Gastroesophageal sphincter (tissue), 4 donors: ENCODE measurements at regions not wholly inside any gene's neighbourhood (a gene's known extent, or its start where the extent isn't known, plus 50 kb on each side); places are given as distances from the start of the nearest gene placed in this dataset.

ENCODE experiments used
- ATAC-seq: fragments of 150-250 bp; one replicate; pipeline ENCODE4 v1.9.1; 2016; ENCODE audit warnings: mild to moderate bottlenecking, moderate library complexity
- H3K27ac ChIP-seq, 4 donors: fragments of 200-600 bp; sonication (generic) in 3 of 4; 1 replicate in 3 of 4; 2 replicates in 1 of 4; pipeline ENCODE4 v1.5.1; 2016 to 2019
- H3K27me3 ChIP-seq: fragments of 200-600 bp; sonication (generic); one replicate; pipeline ENCODE4 v1.5.1; 2019
- H3K36me3 ChIP-seq, 2 donors: fragments of 200-600 bp; sonication (generic); one replicate each; pipeline ENCODE4 v1.5.1; 2019; ENCODE audit warnings: control low read depth in 1 of 2
- H3K4me1 ChIP-seq, 3 donors: fragments of 200-600 bp; sonication (generic); 1 replicate in 2 of 3; 2 replicates in 1 of 3; pipeline ENCODE4 v1.5.1; 2016 to 2019; ENCODE audit warnings: control low read depth in 2 of 3
- H3K4me3 ChIP-seq, 2 donors: fragments of 200-600 bp; sonication (generic); one replicate each; pipeline ENCODE4 v1.5.1; 2019; ENCODE audit warnings: mild to moderate bottlenecking in 1 of 2, moderate library complexity in 1 of 2
- H3K9me3 ChIP-seq, 3 donors: fragments of 200-600 bp; sonication (generic); one replicate each; pipeline ENCODE4 v1.5.1; 2017 to 2019; ENCODE audit warnings: control low read depth in 2 of 3
- CTCF ChIP-seq, 4 experiments: fragments of 200-600 bp in 2 of 4; fragments of 450-650 bp in 2 of 4; sonication (generic) in 1 of 4; IDR thresholded peaks; one replicate each; pipeline ENCODE4 v1.5.1; 2017 to 2019; ENCODE audit warnings: antibody characterized with exemption in 4 of 4, mild to moderate bottlenecking in 2 of 4, moderate library complexity in 2 of 4
- EP300 ChIP-seq: sonication (generic); formaldehyde crosslinking; IDR thresholded peaks from one replicate; pipeline ENCODE4 v1.6.1; 2017; ENCODE audit warnings: antibody characterized with exemption, mild to moderate bottlenecking
- POLR2A ChIP-seq, 2 donors: fragments of 450-650 bp; IDR thresholded peaks; one replicate each; pipeline ENCODE4 v1.6.1; 2017; ENCODE audit warnings: antibody characterized with exemption in 2 of 2, mild to moderate bottlenecking in 2 of 2, moderate library complexity in 1 of 2
- POLR2AphosphoS5 ChIP-seq: sonication (generic); formaldehyde crosslinking; IDR thresholded peaks from one replicate; pipeline ENCODE4 v1.6.1; 2017; ENCODE audit warnings: antibody characterized with exemption
- WGBS, 2 donors: methylation state at CpG; one replicate each; pipeline ENCODE4 v1.1.5; 2018; ENCODE audit warnings: low coverage in 1 of 2; 5-methylcytosine and 5-hydroxymethylcytosine counted together

GRCh38 chr7:109091042-109091441 lies 521.4 kb downstream of the DNAJB9 start:
- Histone ChIP-seq H3K27me3 (no peaks in the 10 kb centered on the region), H3K4me3 (no peak overlapping the region), H3K36me3 (no peaks in the 10 kb centered on the region), H3K27ac (no peak overlapping the region), H3K9me3 (no peaks in the 10 kb centered on the region), H3K4me1 (no peaks in the 10 kb centered on the region)
- TF ChIP-seq CTCF (IDR thresholded peaks at IDR 0.05): no peak
- no peak for TF ChIP-seq POLR2AphosphoS5
- no peak for TF ChIP-seq POLR2A (IDR thresholded peaks at IDR 0.05)
- 82 to 85% methylated on average over 1 of the region's 1 CpG for WGBS, 2 donors
- no peak for ATAC-seq

DNA sequence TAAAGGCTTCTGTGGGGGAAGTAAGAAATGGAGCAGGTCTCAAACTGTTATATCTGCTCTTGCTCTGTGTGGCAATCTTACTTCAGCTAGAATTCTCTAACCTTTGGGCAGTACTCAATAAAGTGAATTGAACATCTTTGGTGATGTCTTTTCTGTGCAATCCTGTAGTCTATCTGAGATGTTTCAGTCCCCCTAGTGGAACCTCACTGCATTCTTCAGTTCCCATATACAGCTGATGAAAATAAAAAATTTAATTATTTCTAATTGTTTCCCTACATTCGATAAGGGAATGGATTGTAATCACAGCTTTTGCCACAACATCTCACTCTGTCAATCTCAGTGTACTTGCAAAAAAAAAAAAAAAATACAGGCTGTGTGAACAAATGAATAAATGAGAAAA lies 522.6 kb downstream of the DNAJB9 start:
- WGBS, 2 donors: 73% methylated on average over 1 of the region's 1 CpG; no CpG with 5 or more reads in 1 of the 2 donors
- no peak for ATAC-seq
- no peaks in the 10 kb centered on the region for H3K9me3 ChIP-seq

DNA sequence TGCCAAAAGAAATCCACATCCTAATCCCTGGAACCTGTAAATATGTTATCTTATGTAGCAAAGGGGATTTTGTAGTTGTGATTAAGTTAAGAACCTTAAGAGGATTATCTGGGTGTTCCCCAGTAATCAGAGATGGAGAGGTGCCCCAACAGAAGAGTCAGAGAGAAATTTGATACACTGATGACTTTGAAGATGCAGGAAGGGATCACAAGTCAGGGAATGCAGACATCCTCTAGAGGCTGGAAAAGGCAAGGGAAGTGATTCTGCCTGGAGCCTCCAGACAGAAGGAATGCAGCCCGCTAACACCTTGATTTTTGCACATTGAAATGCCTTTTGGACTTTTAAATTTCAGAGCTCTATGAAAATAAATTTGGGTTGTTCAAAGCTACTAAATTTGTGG lies 531.7 kb downstream of the DNAJB9 start:
- no peak for ATAC-seq
- no peak overlapping the region for H3K27ac ChIP-seq
- H3K4me3 ChIP-seq: no peak overlapping the region
- 80 to 100% methylated on average over 1 of the region's 1 CpG for WGBS, 2 donors
- no peaks in the 10 kb centered on the region for H3K4me1 ChIP-seq
- H3K27me3 ChIP-seq: no peaks in the 10 kb centered on the region
- no peaks in the 10 kb centered on the region for H3K9me3 ChIP-seq
- H3K36me3 ChIP-seq: no peaks in the 10 kb centered on the region
- TF ChIP-seq EP300 (no peak), CTCF (IDR thresholded peaks at IDR 0.05) (no peak), POLR2AphosphoS5 (no peak), POLR2A (IDR thresholded peaks at IDR 0.05) (no peak)

More for the DNA sequence above, 522.6 kb downstream of the DNAJB9 start:
- Histone ChIP-seq H3K27me3 (no peaks in the 10 kb centered on the region), H3K4me1 (no peaks in the 10 kb centered on the region), H3K4me3 (no peak overlapping the region), H3K27ac (no peak overlapping the region), H3K36me3 (no peaks in the 10 kb centered on the region)
- TF ChIP-seq POLR2A (IDR thresholded peaks at IDR 0.05) (no peak), POLR2AphosphoS5 (no peak), CTCF (IDR thresholded peaks at IDR 0.05) (no peak), EP300 (no peak)

GRCh38 chr7:109109558-109109957 lies 539.9 kb downstream of the DNAJB9 start:
- no peak for ATAC-seq
- Histone ChIP-seq H3K27me3 (no peaks in the 10 kb centered on the region), H3K36me3 (no peaks in the 10 kb centered on the region), H3K4me3 (no peak overlapping the region), H3K4me1 (no peaks in the 10 kb centered on the region), H3K27ac (no peak overlapping the region), H3K9me3 (no peaks in the 10 kb centered on the region)
- WGBS, 2 donors: 16% methylated on average over 1 of the region's 1 CpG; no CpG with 5 or more reads in 1 of the 2 donors
- TF ChIP-seq EP300 (no peak), POLR2AphosphoS5 (peak; percentile 29)

- no peak for ATAC-seq
- Histone ChIP-seq H3K27ac (no peak overlapping the region), H3K4me1 (no peaks in the 10 kb centered on the region), H3K9me3 (no peaks in the 10 kb centered on the region), H3K27me3 (no peaks in the 10 kb centered on the region), H3K36me3 (no peaks in the 10 kb centered on the region), H3K4me3 (no peak overlapping the region)
- TF ChIP-seq POLR2AphosphoS5 (no peak), POLR2A (IDR thresholded peaks at IDR 0.05) (no peak), EP300 (no peak), CTCF (IDR thresholded peaks at IDR 0.05) (no peak)
- WGBS, 2 donors: 80% methylated on average over 1 of the region's 3 CpGs; no CpG with 5 or more reads in 1 of the 2 donors
Observed at GRCh38 chr7:109111086-109111485, 541.4 kb downstream of the DNAJB9 start.
